Thoracic aorta (tissue), 2 donors: ENCODE measurements at regions not wholly inside any gene's neighbourhood (a gene's known extent, or its start where the extent isn't known, plus 50 kb on each side); places are given as distances from the start of the nearest gene placed in this dataset.

Source experiments
- ATAC-seq: fragments of 150-250 bp; one replicate; pipeline ENCODE4 v1.8.0; 2017; ENCODE audit warnings: low read depth; ENCODE audit not compliant: insufficient number of reproducible peaks, low FRiP score
- DNase-seq: peaks from one replicate; pipeline ENCODE4 v3.0.0-alpha.2; 2020; ENCODE audit warnings: low spot score
- H3K27ac ChIP-seq, 2 donors: fragments of 200-600 bp; sonication (generic); 1 replicate in 1 of 2; 2 replicates in 1 of 2; pipeline ENCODE4 v1.5.1; 2016; ENCODE audit warnings: mild to moderate bottlenecking in 2 of 2, moderate library complexity in 2 of 2
- H3K27me3 ChIP-seq: fragments of 200-600 bp; sonication (generic); replicated peaks from 2 replicates; pipeline ENCODE4 v1.6.0; 2016; ENCODE audit warnings: mild to moderate bottlenecking; ENCODE audit not compliant: insufficient read depth
- H3K36me3 ChIP-seq: fragments of 200-600 bp; sonication (generic); one replicate; pipeline ENCODE4 v1.5.1; 2016
- H3K4me1 ChIP-seq, 2 donors: fragments of 200-600 bp; sonication (generic); 1 replicate in 1 of 2; 2 replicates in 1 of 2; pipeline versions ENCODE4 v1.5.1 to v1.6.0; 2016; ENCODE audit warnings: low read depth in 2 of 2, mild to moderate bottlenecking in 1 of 2; ENCODE audit not compliant: control insufficient read depth in 1 of 2
- H3K4me3 ChIP-seq: fragments of 200-600 bp; sonication (generic); 2 replicates; pipeline ENCODE4 v1.5.1; 2016; ENCODE audit warnings: mild to moderate bottlenecking
- H3K9me3 ChIP-seq: fragments of 200-600 bp; sonication (generic); 2 replicates; pipeline ENCODE4 v1.5.1; 2016
- TF ChIP-seq, protein P1 (sequence below): fragments of 200-600 bp; sonication (generic); IDR thresholded peaks from one replicate; pipeline ENCODE4 v1.5.1; 2019; ENCODE audit warnings: antibody characterized with exemption

DNA sequence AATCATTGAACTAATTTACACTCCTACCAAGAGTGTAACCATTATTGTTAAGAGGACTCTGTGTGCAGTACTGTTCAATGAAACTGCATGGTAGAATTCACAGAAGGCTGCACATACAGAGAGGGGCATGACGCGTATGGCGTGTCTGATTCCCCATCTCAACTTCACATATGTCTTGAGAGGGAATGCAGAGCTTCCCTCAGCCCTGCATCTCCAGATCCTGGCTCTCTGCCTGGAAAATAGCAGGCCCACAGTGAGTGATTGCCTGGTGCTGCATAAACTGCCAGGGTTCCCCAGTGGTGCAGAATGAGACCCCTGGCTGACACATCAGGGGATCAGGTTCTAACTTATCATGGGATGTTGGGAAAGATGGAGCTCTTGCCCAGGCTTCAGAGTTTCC lies 260.2 kb upstream of the ISX start:
- Histone ChIP-seq H3K36me3 (no peaks in the 10 kb centered on the region), H3K4me3 (no peak overlapping the region), H3K27ac (no peak overlapping the region), H3K27me3 (no peaks in the 10 kb centered on the region), H3K9me3 (no peaks in the 10 kb centered on the region), H3K4me1 (no peaks in the 10 kb centered on the region)
- DNase-seq (no peak), ATAC-seq (no peak)
- TF ChIP-seq, protein P1, sequence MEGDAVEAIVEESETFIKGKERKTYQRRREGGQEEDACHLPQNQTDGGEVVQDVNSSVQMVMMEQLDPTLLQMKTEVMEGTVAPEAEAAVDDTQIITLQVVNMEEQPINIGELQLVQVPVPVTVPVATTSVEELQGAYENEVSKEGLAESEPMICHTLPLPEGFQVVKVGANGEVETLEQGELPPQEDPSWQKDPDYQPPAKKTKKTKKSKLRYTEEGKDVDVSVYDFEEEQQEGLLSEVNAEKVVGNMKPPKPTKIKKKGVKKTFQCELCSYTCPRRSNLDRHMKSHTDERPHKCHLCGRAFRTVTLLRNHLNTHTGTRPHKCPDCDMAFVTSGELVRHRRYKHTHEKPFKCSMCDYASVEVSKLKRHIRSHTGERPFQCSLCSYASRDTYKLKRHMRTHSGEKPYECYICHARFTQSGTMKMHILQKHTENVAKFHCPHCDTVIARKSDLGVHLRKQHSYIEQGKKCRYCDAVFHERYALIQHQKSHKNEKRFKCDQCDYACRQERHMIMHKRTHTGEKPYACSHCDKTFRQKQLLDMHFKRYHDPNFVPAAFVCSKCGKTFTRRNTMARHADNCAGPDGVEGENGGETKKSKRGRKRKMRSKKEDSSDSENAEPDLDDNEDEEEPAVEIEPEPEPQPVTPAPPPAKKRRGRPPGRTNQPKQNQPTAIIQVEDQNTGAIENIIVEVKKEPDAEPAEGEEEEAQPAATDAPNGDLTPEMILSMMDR: no peak

DNA sequence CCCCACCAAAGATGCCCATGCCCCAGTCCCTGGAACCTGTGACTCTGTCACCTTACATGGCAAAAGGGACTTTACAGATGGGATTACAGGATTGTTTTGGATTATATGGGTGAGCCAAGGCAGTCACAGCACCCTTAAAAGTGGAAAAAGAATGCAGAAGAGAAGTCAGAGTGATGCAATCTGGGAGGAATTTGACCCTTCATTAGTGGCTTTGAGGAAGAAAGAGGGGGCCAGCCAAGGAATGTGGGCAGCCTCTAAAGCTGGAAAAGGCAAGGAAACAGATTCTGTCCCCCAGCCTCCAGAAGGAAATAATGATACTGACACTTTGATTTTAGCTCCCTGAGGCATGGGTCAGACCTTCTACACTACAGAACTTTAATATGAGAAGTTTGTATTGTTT lies 257.3 kb upstream of the ISX start:
- DNase-seq: no peak
- no peaks in the 10 kb centered on the region for H3K4me1 ChIP-seq
- no peak for ATAC-seq
- TF ChIP-seq, protein P1: no peak
- no peaks in the 10 kb centered on the region for H3K36me3 ChIP-seq
- H3K9me3 ChIP-seq: no peaks in the 10 kb centered on the region
- H3K27me3 ChIP-seq: no peaks in the 10 kb centered on the region
- H3K4me3 ChIP-seq: no peak overlapping the region
- no peak overlapping the region for H3K27ac ChIP-seq

DNA sequence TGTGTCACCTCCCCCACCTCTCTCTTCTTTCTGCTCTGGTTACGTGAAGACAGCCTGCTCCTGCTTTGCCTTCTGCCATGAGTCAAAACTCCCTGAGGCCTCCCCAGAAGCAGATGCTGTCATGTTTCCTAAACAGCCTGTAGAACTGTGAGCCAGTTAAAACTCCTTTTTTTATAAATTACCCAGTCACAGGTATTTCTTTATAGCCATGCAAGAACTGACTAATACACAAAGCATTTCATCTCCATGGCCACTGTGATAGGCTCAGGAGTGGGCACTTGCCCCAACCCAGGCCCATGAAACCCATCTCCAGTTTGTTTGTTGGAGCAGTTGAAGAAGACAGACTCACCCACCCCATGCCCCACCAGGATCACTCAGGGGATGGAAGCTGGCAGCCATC lies 253.3 kb upstream of the ISX start:
- no peaks in the 10 kb centered on the region for H3K9me3 ChIP-seq
- DNase-seq: no peak
- ATAC-seq: no peak
- no peak overlapping the region for H3K27ac ChIP-seq
- H3K4me1 ChIP-seq: no peaks in the 10 kb centered on the region
- H3K36me3 ChIP-seq: no peaks in the 10 kb centered on the region
- TF ChIP-seq, protein P1: no peak
- H3K4me3 ChIP-seq: no peak overlapping the region
- H3K27me3 ChIP-seq: no peaks in the 10 kb centered on the region

DNA sequence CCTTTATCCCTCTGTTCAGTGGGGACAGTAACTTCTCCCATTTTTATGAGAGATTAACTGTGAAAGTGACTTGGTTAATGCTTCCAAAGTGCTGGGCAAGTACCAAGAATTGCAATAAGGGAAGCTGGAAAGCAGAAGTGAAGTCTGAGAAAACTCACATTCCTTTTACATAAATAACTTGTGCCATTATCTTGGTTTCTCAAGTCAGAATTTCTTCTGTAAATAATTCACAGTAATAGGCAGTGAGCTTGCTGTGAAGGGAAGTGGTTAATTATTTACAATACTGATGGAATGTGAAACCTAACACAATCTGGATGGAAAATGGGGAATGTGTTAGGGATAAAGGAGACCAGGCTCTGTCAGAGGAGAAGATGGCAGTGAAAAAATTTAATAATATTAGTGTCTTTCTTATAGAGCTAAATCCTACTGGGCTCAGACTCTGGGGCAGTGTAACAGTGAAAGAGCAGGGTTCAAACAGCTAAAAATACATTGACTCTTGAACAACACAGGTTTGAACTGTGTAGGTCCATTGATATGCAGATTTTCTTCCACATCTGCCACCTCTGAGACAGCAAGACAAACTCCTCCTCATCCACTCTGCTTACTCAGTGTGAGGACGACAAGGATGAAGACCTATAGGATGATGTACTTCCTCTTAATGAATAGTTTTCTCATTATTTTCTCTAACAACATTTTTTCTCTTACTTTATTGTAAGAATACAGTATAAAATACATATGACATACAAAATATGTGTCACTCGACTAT lies 251.5 kb upstream of the ISX start:
- TF ChIP-seq, protein P1: no peak
- Histone ChIP-seq H3K36me3 (no peaks in the 10 kb centered on the region), H3K9me3 (no peaks in the 10 kb centered on the region), H3K27ac (no peak overlapping the region), H3K4me3 (no peak overlapping the region), H3K27me3 (no peaks in the 10 kb centered on the region), H3K4me1 (no peaks in the 10 kb centered on the region)
- DNase-seq (no peak), ATAC-seq (no peak)

DNA sequence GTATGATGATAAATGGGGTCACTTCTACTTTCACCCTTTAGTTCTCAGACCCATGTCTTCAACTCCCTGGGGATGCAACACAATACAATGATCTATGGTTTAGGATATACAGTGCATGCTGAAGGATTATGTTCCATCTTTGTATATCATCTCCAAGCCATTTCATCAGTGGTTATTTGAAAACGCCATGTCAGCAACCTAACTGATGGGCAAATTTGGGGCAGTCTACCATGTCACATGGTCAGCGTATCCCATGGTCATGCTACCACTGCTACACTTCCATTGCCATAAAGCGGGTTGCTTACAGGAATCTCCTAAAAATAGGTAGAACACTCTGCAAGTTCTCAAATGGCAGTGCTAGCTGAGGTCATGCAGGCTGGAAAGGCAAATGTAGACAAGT lies 236.5 kb upstream of the ISX start:
- Histone ChIP-seq H3K27me3 (no peaks in the 10 kb centered on the region), H3K9me3 (no peaks in the 10 kb centered on the region), H3K4me3 (no peak overlapping the region), H3K27ac (no peak overlapping the region), H3K36me3 (no peaks in the 10 kb centered on the region), H3K4me1 (no peaks in the 10 kb centered on the region)
- no peak for ATAC-seq
- TF ChIP-seq, protein P1: no peak
- no peak for DNase-seq
